Esophagus mucosa (tissue), 1 donor: ENCODE measurements at regions not wholly inside any gene's neighbourhood (a gene's known extent, or its start where the extent isn't known, plus 50 kb on each side); places are given as distances from the start of the nearest gene placed in this dataset.
"Not testable (repeated sequence)": the region's sequence is repeated elsewhere in the genome, so short reads cannot be mapped to it uniquely, and the experiment has no call there.

Experiments
- ATAC-seq: fragments of 200-7000 bp; cut with Tn5 transposase; one replicate; pipeline ENCODE4 v1.9.1; 2020
- donor health status: DM: yes; HTN: yes; CAD: no.

GRCh38 chr10:43998021-43998809, 349.5 kb upstream of the ZNF32 start:
- ATAC-seq: no peak

DNA sequence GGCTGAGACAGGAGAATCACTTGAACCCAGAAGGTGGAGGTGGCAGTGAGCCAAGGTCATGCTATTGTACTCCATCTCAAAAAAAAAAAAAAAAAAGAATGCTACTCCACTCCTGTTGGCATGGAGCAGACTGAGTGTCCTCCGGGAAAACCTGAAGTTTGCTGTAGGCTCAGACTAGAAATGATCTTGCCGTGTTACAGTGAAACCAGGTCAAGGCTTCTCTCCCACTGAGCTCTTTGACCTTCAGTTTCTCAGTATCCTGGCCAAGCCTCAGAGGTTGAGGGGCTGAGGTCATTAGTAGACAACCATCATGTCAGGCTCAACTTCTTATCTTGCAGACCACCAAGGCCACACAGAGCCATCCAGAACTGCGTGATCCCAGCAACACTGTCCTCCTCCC, 348.6 kb upstream of the ZNF32 start:
- ATAC-seq: no peak

- ATAC-seq: no peak
These were observed 345.9 kb upstream of the ZNF32 start for GRCh38 chr10:43994539-43994938.

DNA sequence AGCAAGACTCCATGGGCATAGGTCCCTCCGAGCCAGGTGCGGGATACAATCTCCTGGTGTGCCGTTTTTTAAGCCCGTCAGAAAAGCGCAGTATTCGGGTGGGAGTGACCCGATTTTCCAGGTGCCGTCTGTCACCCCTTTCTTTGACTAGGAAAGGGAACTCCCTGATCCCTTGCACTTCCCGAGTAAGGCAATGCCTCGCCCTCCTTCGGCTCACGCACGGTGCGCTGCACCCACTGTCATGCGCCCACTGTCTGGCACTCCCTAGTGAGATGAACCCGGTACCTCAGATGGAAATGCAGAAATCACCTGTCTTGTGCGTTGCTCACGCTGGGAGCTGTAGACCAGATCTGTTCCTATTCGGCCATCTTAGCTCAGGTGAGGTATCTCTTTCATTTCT, 344.1 kb upstream of the ZNF32 start:
- not testable (repeated sequence) for ATAC-seq

GRCh38 chr10:43986374-43986773, 337.7 kb upstream of the ZNF32 start:
- no peak for ATAC-seq

- ATAC-seq: no peak
These were observed 337.3 kb upstream of the ZNF32 start for GRCh38 chr10:43985941-43986340.

- no peak for ATAC-seq
These were observed 335.2 kb upstream of the ZNF32 start for GRCh38 chr10:43983856-43984271.

DNA sequence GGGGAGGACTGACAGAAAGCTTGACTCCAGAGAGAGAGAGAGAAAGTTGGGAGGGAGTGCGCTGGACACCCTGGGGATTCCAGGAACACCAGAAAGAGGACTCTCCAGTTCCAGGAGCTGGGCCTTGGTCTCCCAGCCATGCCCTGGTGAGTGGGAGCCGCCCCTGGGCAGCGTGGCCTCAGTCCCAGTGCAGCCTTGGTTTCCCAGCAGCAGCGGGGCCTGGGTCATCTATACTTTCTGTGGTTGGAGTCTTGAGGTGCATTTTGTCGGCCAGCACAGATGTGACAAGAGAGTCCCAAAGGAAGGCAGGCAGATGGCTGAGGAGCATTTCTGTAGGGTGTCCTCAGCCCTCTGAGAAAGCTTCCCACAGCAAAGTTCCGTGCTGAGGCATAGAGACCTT, 334.7 kb upstream of the ZNF32 start:
- no peak for ATAC-seq

DNA sequence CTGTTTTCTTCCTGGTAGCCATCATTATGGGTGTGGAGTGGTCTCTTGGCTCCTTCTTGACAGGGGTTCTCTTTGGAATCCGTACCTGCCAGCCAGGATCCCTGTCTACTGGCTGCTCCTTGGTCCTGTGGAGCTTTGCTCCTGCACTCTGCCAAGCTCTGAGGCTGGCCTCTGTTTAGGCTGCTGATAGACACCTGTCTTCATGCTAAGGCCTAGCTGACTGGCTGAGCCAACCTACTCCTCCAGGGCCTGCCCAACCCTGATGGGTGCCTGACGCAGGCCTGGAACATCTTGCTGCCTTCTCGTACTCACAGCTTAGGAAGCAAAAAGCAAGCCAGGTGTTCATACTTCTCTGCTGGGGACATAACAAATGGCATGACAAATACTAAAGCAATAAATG, 333.6 kb upstream of the ZNF32 start:
- no peak for ATAC-seq

- ATAC-seq: no peak
These were observed 333.0 kb upstream of the ZNF32 start for GRCh38 chr10:43981696-43982095.

- no peak for ATAC-seq
These were observed 332.6 kb upstream of the ZNF32 start for GRCh38 chr10:43981232-43981631.

- no peak for ATAC-seq
These were observed 332.0 kb upstream of the ZNF32 start for GRCh38 chr10:43980715-43981114.

GRCh38 chr10:43980313-43980712, 331.6 kb upstream of the ZNF32 start:
- ATAC-seq: no peak

DNA sequence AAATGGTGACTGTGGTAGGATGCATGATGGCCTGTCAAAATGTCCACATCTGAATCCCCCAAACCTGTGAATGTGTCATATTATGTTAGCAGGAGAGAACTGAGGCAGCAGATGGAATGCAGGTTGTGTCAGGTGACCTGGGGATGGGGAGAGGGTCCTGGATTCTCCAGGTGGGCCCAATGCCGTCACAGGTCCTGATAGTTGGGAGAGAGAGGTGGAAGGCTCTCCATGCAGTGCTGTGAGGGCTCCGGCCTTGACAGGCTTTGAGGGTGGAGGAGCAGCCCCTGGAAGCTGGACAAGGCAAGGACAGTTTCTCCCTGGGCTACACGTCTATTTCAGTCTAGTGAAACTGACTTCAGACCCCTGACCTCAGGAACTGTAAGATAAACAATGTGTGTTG, 330.9 kb upstream of the ZNF32 start:
- ATAC-seq: no peak

DNA sequence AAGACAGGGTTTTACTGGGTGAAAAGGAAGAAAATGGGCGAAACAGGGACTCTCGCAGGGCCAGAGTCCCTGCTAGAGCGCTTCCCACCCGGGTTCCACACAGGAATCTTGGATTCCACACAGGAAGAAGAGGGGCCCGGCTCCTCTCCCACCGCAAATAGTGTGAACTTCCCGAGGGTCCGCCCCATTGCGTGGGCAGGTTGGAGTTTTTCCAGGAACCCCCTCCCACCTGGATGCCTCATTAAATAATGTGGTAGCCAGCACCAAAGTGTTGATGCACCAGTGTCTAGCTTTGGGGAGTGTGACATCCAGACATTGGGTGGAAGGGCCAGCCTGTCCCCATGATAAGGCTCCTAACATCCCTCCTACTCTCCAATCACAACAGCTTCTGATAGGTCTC, 330.3 kb upstream of the ZNF32 start:
- no peak for ATAC-seq

- no peak for ATAC-seq
These were observed 329.4 kb upstream of the ZNF32 start for GRCh38 chr10:43978091-43978490.

- ATAC-seq: no peak
These were observed 327.6 kb upstream of the ZNF32 start for GRCh38 chr10:43976292-43976691.

DNA sequence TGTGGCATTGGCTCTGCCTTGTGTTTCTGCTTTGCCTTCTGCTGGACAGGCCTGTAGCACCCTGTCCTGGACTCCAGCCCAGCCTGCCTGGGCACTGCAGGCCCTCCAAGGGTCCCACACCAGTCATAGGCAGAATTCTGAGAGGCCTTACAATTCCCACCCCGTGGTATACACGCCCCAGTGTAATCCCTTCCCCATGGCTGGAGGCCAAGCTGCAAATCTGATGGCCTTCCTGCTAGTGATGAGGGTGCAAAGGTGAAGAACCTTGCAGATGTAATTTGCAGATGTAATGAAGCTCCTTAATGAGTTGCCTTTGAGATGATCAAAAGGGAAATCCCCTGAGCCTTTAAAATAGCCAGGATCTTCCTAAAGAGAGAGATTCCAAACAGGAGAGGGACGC, 325.1 kb upstream of the ZNF32 start:
- ATAC-seq: no peak

GRCh38 chr10:43972976-43973647, 324.4 kb upstream of the ZNF32 start:
- no peak for ATAC-seq

GRCh38 chr10:43971981-43972380, 323.3 kb upstream of the ZNF32 start:
- no peak for ATAC-seq

GRCh38 chr10:43971306-43971705, 322.6 kb upstream of the ZNF32 start:
- ATAC-seq: no peak

- ATAC-seq: no peak
These were observed 322.0 kb upstream of the ZNF32 start for GRCh38 chr10:43970717-43971116.

DNA sequence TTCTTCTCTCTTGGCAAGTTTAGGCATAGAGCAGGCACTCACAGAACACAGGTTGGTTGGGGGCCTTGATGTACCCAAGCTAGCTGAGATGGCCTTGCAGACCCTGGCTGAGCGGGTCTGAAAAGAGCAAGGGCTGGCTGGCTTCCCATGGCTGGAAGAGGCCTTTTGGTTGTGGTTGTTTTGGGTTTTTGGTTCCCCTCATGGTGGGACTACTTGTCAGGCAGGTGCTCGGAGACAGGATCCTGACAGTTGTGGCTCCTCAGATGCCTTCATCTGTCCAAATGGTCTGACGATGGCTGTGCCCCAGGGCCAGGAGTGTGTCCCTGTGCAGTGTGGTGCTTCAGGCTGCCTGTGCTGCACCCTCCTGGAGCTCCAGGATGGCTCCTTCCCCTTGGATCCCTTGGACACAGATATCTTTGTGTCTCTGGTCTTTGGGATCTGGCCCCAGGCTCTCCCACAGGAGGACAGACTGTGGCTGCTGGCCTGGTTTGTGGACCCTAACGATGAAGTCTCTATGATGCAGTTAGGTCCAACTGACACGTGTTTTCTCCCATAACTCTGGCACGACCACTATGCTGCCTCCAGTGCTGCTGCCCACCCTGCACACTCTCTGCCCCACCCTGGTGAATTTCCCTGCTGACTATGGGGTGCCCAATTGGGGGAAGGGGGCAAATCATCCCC, 321.5 kb upstream of the ZNF32 start:
- ATAC-seq: no peak

DNA sequence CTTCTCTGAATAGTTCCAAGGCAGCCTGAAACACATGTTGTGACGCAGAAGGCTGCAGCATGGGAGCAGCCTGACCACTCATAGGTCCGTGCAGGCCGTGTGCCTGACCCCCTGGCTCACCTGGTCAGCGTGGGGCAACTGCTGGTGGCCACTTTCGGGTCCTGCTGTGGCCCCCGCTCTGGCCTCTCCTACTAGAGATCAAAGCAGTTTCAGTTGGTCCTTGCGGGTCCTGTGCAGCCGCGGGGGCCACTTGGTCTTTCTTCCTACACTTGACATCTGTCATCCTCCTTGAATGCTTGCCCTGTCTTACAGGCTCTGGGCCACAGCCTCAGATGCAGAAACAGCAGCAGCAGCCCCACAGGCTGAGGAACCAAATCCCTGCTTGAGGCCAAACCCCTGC, 320.8 kb upstream of the ZNF32 start:
- ATAC-seq: no peak
